PC-3 (cell line): ENCODE measurements at regions not wholly inside any gene's neighbourhood (a gene's known extent, or its start where the extent isn't known, plus 50 kb on each side); places are given as distances from the start of the nearest gene placed in this dataset.

ENCODE experiments used
- ATAC-seq: fragments of 200-7000 bp; cut with Tn5 transposase; 2 replicates; pipeline ENCODE4 v1.9.1; 2020; ENCODE audit warnings: mild to moderate bottlenecking, moderate library complexity
- BruUV-seq: library from RNA; stranded (reverse); fragments of 400-500 nt; replicated peaks from 2 replicates; lab custom pipeline; 2021; lab: Mats Ljungman, UMichigan
- CTCF ChIA-PET: fragments of 300-600 bp; sonication (Branson Sonifier 250); formaldehyde crosslinking; loops from one replicate; lab custom pipeline; 2022; ENCODE audit warnings: antibody characterized with exemption; lab: Charles Lee
- POLR2A ChIA-PET: fragments of 300-600 bp; sonication (Branson Sonifier 250); formaldehyde crosslinking; loops from one replicate; lab custom pipeline; 2022; ENCODE audit warnings: antibody characterized with exemption; ENCODE audit not compliant: unreplicated experiment; lab: Charles Lee
- DNase-seq: peaks from one replicate; pipeline ENCODE4 v3.0.0-alpha.2; 2015
- H2AFZ ChIP-seq: fragments of 300-600 bp; sonication (generic); 2 replicates; pipeline ENCODE4 v1.6.0; 2016; ENCODE audit warnings: antibody characterized with exemption, low read length
- H3F3A ChIP-seq: fragments of 300-600 bp; sonication (generic); one replicate; pipeline ENCODE4 v1.6.0; 2017; ENCODE audit warnings: antibody characterized with exemption, low read length, control low read depth, mild to moderate bottlenecking; ENCODE audit not compliant: unreplicated experiment
- H3K27ac ChIP-seq: fragments of 300-600 bp; sonication (generic); 2 replicates; pipeline ENCODE4 v1.5.1; 2016; ENCODE audit warnings: mild to moderate bottlenecking, low read length
- H3K27me3 ChIP-seq: fragments of 300-600 bp; sonication (generic); 2 replicates; pipeline ENCODE4 v1.6.1; 2016; ENCODE audit warnings: low read length, mixed read lengths
- H3K36me3 ChIP-seq: fragments of 300-600 bp; sonication (generic); 2 replicates; pipeline ENCODE4 v1.6.1; 2016; ENCODE audit warnings: low read depth, mixed run types, low read length, mixed read lengths
- H3K4me1 ChIP-seq: fragments of 300-600 bp; sonication (generic); 2 replicates; pipeline ENCODE4 v1.5.1; 2016; ENCODE audit warnings: low read length; ENCODE audit not compliant: insufficient read depth
- H3K4me2 ChIP-seq: fragments of 300-600 bp; sonication (generic); 2 replicates; pipeline ENCODE4 v1.6.0; 2016; ENCODE audit warnings: low read length
- H3K4me3 ChIP-seq: fragments of 300-600 bp; sonication (generic); 2 replicates; pipeline ENCODE4 v1.5.1; 2016; ENCODE audit warnings: mild to moderate bottlenecking, low read length, mixed read lengths
- H3K79me2 ChIP-seq: fragments of 300-600 bp; sonication (generic); 2 replicates; pipeline ENCODE4 v1.6.1; 2017; ENCODE audit warnings: low read length, mixed read lengths
- H3K9ac ChIP-seq: fragments of 300-600 bp; sonication (generic); 2 replicates; pipeline ENCODE4 v1.6.0; 2016; ENCODE audit warnings: mild to moderate bottlenecking, low read length
- H3K9me2 ChIP-seq: fragments of 300-600 bp; sonication (generic); replicated peaks from 2 replicates; pipeline ENCODE4 v1.6.1; 2016; ENCODE audit warnings: mixed run types, low read length, mixed read lengths
- H3K9me3 ChIP-seq: fragments of 300-600 bp; sonication (generic); 2 replicates; pipeline ENCODE4 v1.6.1; 2016; ENCODE audit warnings: low read length, mixed read lengths
- H4K20me1 ChIP-seq: fragments of 300-600 bp; sonication (generic); 2 replicates; pipeline ENCODE4 v1.6.1; 2016; ENCODE audit warnings: low read length, mixed read lengths
- CTCF ChIP-seq: fragments of 300-600 bp; sonication (generic); conservative IDR thresholded peaks from 2 replicates; pipeline ENCODE4 v1.5.1; 2017; ENCODE audit warnings: antibody characterized with exemption, low read depth, mild to moderate bottlenecking, low read length
- EZH2 ChIP-seq: fragments of 300-600 bp; sonication (generic); IDR thresholded peaks from one replicate; pipeline ENCODE4 v1.6.1; 2017; ENCODE audit warnings: antibody characterized with exemption, mild to moderate bottlenecking, low read length; ENCODE audit not compliant: unreplicated experiment
- EZH2phosphoT487 ChIP-seq: fragments of 300-600 bp; sonication (generic); IDR thresholded peaks from 2 replicates; pipeline ENCODE4 v1.6.1; 2018; ENCODE audit warnings: mild to moderate bottlenecking, antibody characterized with exemption, low read length, borderline replicate concordance
- intact Hi-C: fragments of 100-400 bp; cut with micrococcal nuclease; formaldehyde crosslinking; loops from 2 replicates; pipeline ENCODE4 v1.9.0; 2023

GRCh38 chrX:68939868-68940267 is 111.0 kb downstream of the EFNB1 start:
- no peaks in the 10 kb centered on the region for H3K79me2 ChIP-seq
- BruUV-seq, result no TSS peak
- TF ChIP-seq EZH2 (no peak), CTCF (no peak), EZH2phosphoT487 (no peak)
- no peak overlapping the region for H3K27ac ChIP-seq
- H4K20me1 ChIP-seq, result no peaks in the 10 kb centered on the region
- H3K4me2 ChIP-seq, result no peak overlapping the region
- CTCF ChIA-PET, result no interaction called here
- intact Hi-C loops, result no loop called here
- H3K4me1 ChIP-seq, result peaks cover 20% of the 10 kb centered on the region
- H3K9me3 ChIP-seq, result no peaks in the 10 kb centered on the region
- no peaks in the 10 kb centered on the region for H3K9me2 ChIP-seq
- no peaks in the 10 kb centered on the region for H3K36me3 ChIP-seq
- H2AFZ ChIP-seq, result no peak overlapping the region
- no peaks in the 10 kb centered on the region for H3K27me3 ChIP-seq
- POLR2A ChIA-PET, result no interaction called here
- no peaks in the 10 kb centered on the region for H3F3A ChIP-seq
- ATAC-seq (no peak), DNase-seq (no peak)
- H3K4me3 ChIP-seq, result no peak overlapping the region
- no peak overlapping the region for H3K9ac ChIP-seq

GRCh38 chrX:68938244-68939004 is 109.6 kb downstream of the EFNB1 start:
- no peaks in the 10 kb centered on the region for H3K9me3 ChIP-seq
- ATAC-seq (no peak), DNase-seq (no peak)
- CTCF ChIA-PET, result no interaction called here
- H4K20me1 ChIP-seq, result no peaks in the 10 kb centered on the region
- no peak overlapping the region for H3K4me3 ChIP-seq
- no peak overlapping the region for H3K27ac ChIP-seq
- POLR2A ChIA-PET, result interaction anchor here (1.4 kb wide), 1 partner anchor 110 kb away, joined by 3 read pairs; the partner anchor contains the start of gene EFNB1
- no peak overlapping the region for H3K4me2 ChIP-seq
- no peak for TF ChIP-seq CTCF
- TF ChIP-seq EZH2, result no peak
- TF ChIP-seq EZH2phosphoT487, result no peak
- no peaks in the 10 kb centered on the region for H3K9me2 ChIP-seq
- peaks cover 20% of the 10 kb centered on the region for H3K4me1 ChIP-seq
- no peak overlapping the region for H2AFZ ChIP-seq
- H3K36me3 ChIP-seq, result no peaks in the 10 kb centered on the region
- no TSS peak for BruUV-seq
- no peak overlapping the region for H3K9ac ChIP-seq
- intact Hi-C loops, result no loop called here
- no peaks in the 10 kb centered on the region for H3F3A ChIP-seq
- H3K27me3 ChIP-seq, result no peaks in the 10 kb centered on the region
- no peaks in the 10 kb centered on the region for H3K79me2 ChIP-seq

- TF ChIP-seq CTCF (no peak), EZH2phosphoT487 (no peak), EZH2 (no peak)
- H3K79me2 ChIP-seq, result no peaks in the 10 kb centered on the region
- no peak overlapping the region for H3K27ac ChIP-seq
- DNase-seq (no peak), ATAC-seq (no peak)
- H3K27me3 ChIP-seq, result no peaks in the 10 kb centered on the region
- CTCF ChIA-PET, result no interaction called here
- POLR2A ChIA-PET, result no interaction called here
- no peak overlapping the region for H3K4me2 ChIP-seq
- no peaks in the 10 kb centered on the region for H4K20me1 ChIP-seq
- H3K9ac ChIP-seq, result no peak overlapping the region
- intact Hi-C loops, result loop anchor here (2.0 kb wide), 1 partner anchor 63 kb away; no protein-coding TSS in a partner anchor
- BruUV-seq, result no TSS peak
- no peak overlapping the region for H3K4me3 ChIP-seq
- peaks cover 26% of the 10 kb centered on the region for H3K4me1 ChIP-seq
- H2AFZ ChIP-seq, result no peak overlapping the region
- no peaks in the 10 kb centered on the region for H3K9me3 ChIP-seq
- no peaks in the 10 kb centered on the region for H3K36me3 ChIP-seq
- H3K9me2 ChIP-seq, result no peaks in the 10 kb centered on the region
- H3F3A ChIP-seq, result no peaks in the 10 kb centered on the region
These were observed 108.8 kb downstream of the EFNB1 start for GRCh38 chrX:68937581-68937980.
